CD4-positive, alpha-beta T cell treated with Interferon alpha-2 for 1 hour (primary cell): ENCODE measurements at regions not wholly inside any gene's neighbourhood (a gene's known extent, or its start where the extent isn't known, plus 50 kb on each side); places are given as distances from the start of the nearest gene placed in this dataset.

ENCODE experiments used
- DNase-seq, 2 donors: peaks; one replicate each; pipeline ENCODE4 v3.0.0-alpha.2; 2020 to 2022

- no peak for DNase-seq
These were observed 511.0 kb downstream of the INSC start for GRCh38 chr11:15625691-15626090.

- DNase-seq, result no peak
These were observed 512.8 kb downstream of the INSC start for GRCh38 chr11:15627560-15627959.

GRCh38 chr11:15629690-15630321, 515.1 kb downstream of the INSC start:
- no peak for DNase-seq

- DNase-seq, result no peak
These were observed 516.2 kb downstream of the INSC start for GRCh38 chr11:15630896-15631295.

- no peak for DNase-seq
These were observed 520.8 kb downstream of the INSC start for GRCh38 chr11:15635521-15635920.

GRCh38 chr11:15636521-15637089, 521.9 kb downstream of the INSC start:
- DNase-seq, result peak in 1 of 2 donors; percentile 9

- no peak for DNase-seq
These were observed 523.7 kb downstream of the INSC start for GRCh38 chr11:15638386-15638787.

GRCh38 chr11:15640318-15640717, 525.6 kb downstream of the INSC start:
- DNase-seq, result no peak

- DNase-seq, result no peak
These were observed 526.7 kb downstream of the INSC start for GRCh38 chr11:15641271-15642045.

- no peak for DNase-seq
These were observed 530.5 kb downstream of the INSC start for GRCh38 chr11:15645201-15645600.

- DNase-seq, result no peak
These were observed 534.8 kb downstream of the INSC start for GRCh38 chr11:15649371-15650104.

- peak; percentile 65 to 72 for DNase-seq
These were observed 535.6 kb downstream of the INSC start for GRCh38 chr11:15650105-15650938.

GRCh38 chr11:15651033-15651432, 536.3 kb downstream of the INSC start:
- DNase-seq, result no peak

GRCh38 chr11:15651816-15652215, 537.1 kb downstream of the INSC start:
- DNase-seq, result no peak

- no peak for DNase-seq
These were observed 538.5 kb downstream of the INSC start for GRCh38 chr11:15653191-15653710.

- no peak for DNase-seq
These were observed 539.7 kb downstream of the INSC start for GRCh38 chr11:15654451-15654850.

GRCh38 chr11:15655552-15655951, 540.8 kb downstream of the INSC start:
- no peak for DNase-seq

- no peak for DNase-seq
These were observed 542.5 kb downstream of the INSC start for GRCh38 chr11:15657264-15657663.

GRCh38 chr11:15660496-15660895, 545.8 kb downstream of the INSC start:
- DNase-seq, result no peak

- no peak for DNase-seq
These were observed 547.6 kb downstream of the INSC start for GRCh38 chr11:15662285-15662684.

- no peak for DNase-seq
These were observed 549.1 kb downstream of the INSC start for GRCh38 chr11:15663777-15664218.

- DNase-seq, result no peak
These were observed 550.7 kb downstream of the INSC start for GRCh38 chr11:15665368-15665871.
